Esophagus mucosa (tissue), 1 donor: ENCODE measurements at regions not wholly inside any gene's neighbourhood (a gene's known extent, or its start where the extent isn't known, plus 50 kb on each side); places are given as distances from the start of the nearest gene placed in this dataset.

Experiments used
- ATAC-seq: fragments of 200-7000 bp; cut with Tn5 transposase; one replicate; pipeline ENCODE4 v1.9.1; 2020
- donor health status: DM: yes; HTN: yes; CAD: no.

GRCh38 chr17:79520167-79521165, 90.4 kb downstream of the RBFOX3 start:
- peak; percentile 10 for ATAC-seq

- no peak for ATAC-seq
Measured at GRCh38 chr17:79519601-79520000, 91.2 kb downstream of the RBFOX3 start.

GRCh38 chr17:79518585-79519523, 92.0 kb downstream of the RBFOX3 start:
- no peak for ATAC-seq

GRCh38 chr17:79517827-79518584, 92.8 kb downstream of the RBFOX3 start:
- ATAC-seq, result no peak

GRCh38 chr17:79515646-79516571, 94.9 kb downstream of the RBFOX3 start:
- no peak for ATAC-seq

GRCh38 chr17:79515110-79515509, 95.7 kb downstream of the RBFOX3 start:
- no peak for ATAC-seq

- no peak for ATAC-seq
Measured at GRCh38 chr17:79513820-79514535, 96.9 kb downstream of the RBFOX3 start.

- no peak for ATAC-seq
Measured at GRCh38 chr17:79513206-79513605, 97.6 kb downstream of the RBFOX3 start.

- ATAC-seq, result no peak
Measured at GRCh38 chr17:79511471-79511870, 99.4 kb downstream of the RBFOX3 start.

GRCh38 chr17:79510071-79510470, 100.8 kb downstream of the RBFOX3 start:
- no peak for ATAC-seq

GRCh38 chr17:79509490-79509889, 101.4 kb downstream of the RBFOX3 start:
- ATAC-seq, result no peak

GRCh38 chr17:79509008-79509407, 101.8 kb downstream of the RBFOX3 start:
- ATAC-seq, result no peak

GRCh38 chr17:79508291-79508716, 102.5 kb downstream of the RBFOX3 start:
- ATAC-seq, result no peak

- no peak for ATAC-seq
Measured at GRCh38 chr17:79506955-79507354, 103.9 kb downstream of the RBFOX3 start.

GRCh38 chr17:79506150-79506870, 104.5 kb downstream of the RBFOX3 start:
- ATAC-seq, result no peak

GRCh38 chr17:79505199-79505598, 105.7 kb downstream of the RBFOX3 start:
- no peak for ATAC-seq

GRCh38 chr17:79504181-79504605, 106.7 kb downstream of the RBFOX3 start:
- ATAC-seq, result no peak

GRCh38 chr17:79503126-79503839, 107.6 kb downstream of the RBFOX3 start:
- no peak for ATAC-seq

GRCh38 chr17:79501910-79502309, 108.9 kb downstream of the RBFOX3 start:
- ATAC-seq, result no peak
